Adrenal gland (tissue), 9 donors: ENCODE measurements at regions not wholly inside any gene's neighbourhood (a gene's known extent, or its start where the extent isn't known, plus 50 kb on each side); places are given as distances from the start of the nearest gene placed in this dataset.
"Not testable (repeated sequence)": the region's sequence is repeated elsewhere in the genome, so short reads cannot be mapped to it uniquely, and the experiment has no call there.

Experiments
- DNase-seq, 7 donors: peaks; one replicate each; pipeline ENCODE4 v3.0.0-alpha.2; 2019 to 2020
- H3K27ac ChIP-seq, 5 donors: fragments of 200-600 bp; sonication (generic) in 4 of 5; 1 replicate in 3 of 5; 2 replicates in 2 of 5; pipeline versions ENCODE4 v1.5.1 to v1.8.0; 2016 to 2020; ENCODE audit warnings: mild to moderate bottlenecking in 1 of 5
- H3K27me3 ChIP-seq: fragments of 200-600 bp; 2 replicates; pipeline ENCODE4 v1.8.0; 2021
- H3K36me3 ChIP-seq, 2 donors: fragments of 200-600 bp; replicated peaks in 1 of 2; 1 replicate in 1 of 2; 2 replicates in 1 of 2; pipeline versions ENCODE4 v1.5.1 to v1.8.0; 2018 to 2022
- H3K4me1 ChIP-seq, 2 donors: fragments of 200-600 bp; replicated peaks in 1 of 2; 1 replicate in 1 of 2; 2 replicates in 1 of 2; pipeline versions ENCODE4 v1.5.1 to v1.8.0; 2018 to 2021
- H3K4me3 ChIP-seq, 4 donors: fragments of 200-600 bp; sonication (generic) in 3 of 4; one replicate each; pipeline ENCODE4 v1.5.1; 2016 to 2018
- H3K9me3 ChIP-seq, 3 donors: fragments of 200-600 bp; sonication (generic) in 1 of 3; replicated peaks in 1 of 3; 1 replicate in 2 of 3; 2 replicates in 1 of 3; pipeline versions ENCODE4 v1.5.1 to v1.8.0; 2016 to 2021
- POLR2A ChIP-seq, 2 donors: fragments of 450-650 bp; IDR thresholded peaks; one replicate each; pipeline ENCODE4 v1.6.1; 2017; ENCODE audit warnings: antibody characterized with exemption in 2 of 2, mild to moderate bottlenecking in 2 of 2, moderate library complexity in 1 of 2
- WGBS, 4 donors: extraction: QIAGEN DNeasy Blood & Tissue Kit in 2 of 4; methylation state at CpG; one replicate each; pipeline versions ENCODE4 v1.1.5 to v1.1.7; 2013 to 2017; 5-methylcytosine and 5-hydroxymethylcytosine counted together
- intact Hi-C, 2 donors: fragments of 100-400 bp; cut with DNase I; formaldehyde crosslinking; loops; one replicate each; pipeline versions ENCODE4 v1.14.1 to v1.15.0; 2022 to 2023
- TF ChIP-seq, protein P1 (sequence below), 6 experiments: fragments of 450-650 bp in 4 of 6; fragments of 200-600 bp in 2 of 6; sonication (generic) in 1 of 6; IDR thresholded peaks; 1 replicate in 5 of 6; 2 replicates in 1 of 6; pipeline versions ENCODE4 v1.5.1 to v1.8.0; 2016 to 2021; ENCODE audit warnings: antibody characterized with exemption in 6 of 6, mild to moderate bottlenecking in 2 of 6, moderate library complexity in 1 of 6
- donor health status: healthy with polysubstance abuse.
- donor health status: Bipolar disorder and iron deficiency.
- donor health status: DM: yes; HTN: yes; CAD: no.
- donor health status: DM: no; HTN: no; CAD: no.
- donor health status: DM: no; HTN: no; CAD: no.

DNA sequence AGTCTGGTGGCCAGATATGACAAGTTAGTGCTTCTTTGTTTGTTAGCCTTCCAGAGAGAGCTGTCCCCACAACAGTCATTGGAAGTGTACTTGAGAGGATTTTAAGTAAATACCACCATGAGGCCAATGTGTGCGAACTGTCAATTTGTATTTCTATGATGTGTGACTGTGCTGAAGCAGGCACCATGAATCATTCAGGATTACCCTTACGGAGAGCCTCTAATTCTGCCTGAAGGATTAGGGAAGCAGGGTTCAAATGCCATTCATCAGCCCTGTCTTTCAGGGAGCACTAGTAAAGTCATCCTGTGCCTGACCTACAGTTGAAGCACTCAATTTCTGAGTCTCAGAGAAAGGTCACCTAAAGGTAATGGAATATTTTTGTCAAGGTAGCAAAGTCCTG, 109.3 kb downstream of the GATA3 start:
- Histone ChIP-seq H3K27ac (no peak overlapping the region), H3K27me3 (no peaks in the 10 kb centered on the region), H3K36me3 (no peaks in the 10 kb centered on the region), H3K4me3 (no peak overlapping the region), H3K9me3 (peaks cover 0 to 6% (median 0%) of the 10 kb centered on the region in 3 donors), H3K4me1 (no peaks in the 10 kb centered on the region)
- intact Hi-C loops, result no loop called here
- WGBS, 4 donors, result 81 to 90% (median 82%) methylated on average over 2 of the region's 2 CpGs
- TF ChIP-seq, protein P1, sequence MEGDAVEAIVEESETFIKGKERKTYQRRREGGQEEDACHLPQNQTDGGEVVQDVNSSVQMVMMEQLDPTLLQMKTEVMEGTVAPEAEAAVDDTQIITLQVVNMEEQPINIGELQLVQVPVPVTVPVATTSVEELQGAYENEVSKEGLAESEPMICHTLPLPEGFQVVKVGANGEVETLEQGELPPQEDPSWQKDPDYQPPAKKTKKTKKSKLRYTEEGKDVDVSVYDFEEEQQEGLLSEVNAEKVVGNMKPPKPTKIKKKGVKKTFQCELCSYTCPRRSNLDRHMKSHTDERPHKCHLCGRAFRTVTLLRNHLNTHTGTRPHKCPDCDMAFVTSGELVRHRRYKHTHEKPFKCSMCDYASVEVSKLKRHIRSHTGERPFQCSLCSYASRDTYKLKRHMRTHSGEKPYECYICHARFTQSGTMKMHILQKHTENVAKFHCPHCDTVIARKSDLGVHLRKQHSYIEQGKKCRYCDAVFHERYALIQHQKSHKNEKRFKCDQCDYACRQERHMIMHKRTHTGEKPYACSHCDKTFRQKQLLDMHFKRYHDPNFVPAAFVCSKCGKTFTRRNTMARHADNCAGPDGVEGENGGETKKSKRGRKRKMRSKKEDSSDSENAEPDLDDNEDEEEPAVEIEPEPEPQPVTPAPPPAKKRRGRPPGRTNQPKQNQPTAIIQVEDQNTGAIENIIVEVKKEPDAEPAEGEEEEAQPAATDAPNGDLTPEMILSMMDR (IDR thresholded peaks at IDR 0.05), result no peak
- TF ChIP-seq POLR2A (IDR thresholded peaks at IDR 0.05), result no peak
- no peak for DNase-seq

DNA sequence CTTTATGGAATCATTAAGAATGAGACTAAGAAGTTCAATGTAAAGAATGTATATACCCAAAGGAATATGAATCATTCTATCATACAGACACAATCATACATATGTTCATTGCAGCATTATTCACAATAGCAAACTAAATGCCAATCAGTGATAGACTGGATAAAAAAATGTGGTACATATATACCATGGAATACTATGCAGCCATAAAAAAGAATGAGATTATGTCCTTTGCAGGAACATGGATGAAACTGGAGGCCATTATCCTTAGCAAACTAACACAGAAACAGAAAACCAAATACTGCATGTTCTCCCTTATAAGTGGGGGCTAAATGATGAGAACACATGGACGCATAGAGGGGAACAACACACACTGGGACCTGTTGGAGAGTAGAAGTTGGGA, 110.2 kb downstream of the GATA3 start:
- H3K36me3 ChIP-seq, intact Hi-C loops, H3K4me1 ChIP-seq, H3K27me3 ChIP-seq, H3K4me3 ChIP-seq, DNase-seq, H3K27ac ChIP-seq, H3K9me3 ChIP-seq: not testable (repeated sequence)
- WGBS, 4 donors, result 84 to 94% (median 89%) methylated on average over 1 of the region's 1 CpG

DNA sequence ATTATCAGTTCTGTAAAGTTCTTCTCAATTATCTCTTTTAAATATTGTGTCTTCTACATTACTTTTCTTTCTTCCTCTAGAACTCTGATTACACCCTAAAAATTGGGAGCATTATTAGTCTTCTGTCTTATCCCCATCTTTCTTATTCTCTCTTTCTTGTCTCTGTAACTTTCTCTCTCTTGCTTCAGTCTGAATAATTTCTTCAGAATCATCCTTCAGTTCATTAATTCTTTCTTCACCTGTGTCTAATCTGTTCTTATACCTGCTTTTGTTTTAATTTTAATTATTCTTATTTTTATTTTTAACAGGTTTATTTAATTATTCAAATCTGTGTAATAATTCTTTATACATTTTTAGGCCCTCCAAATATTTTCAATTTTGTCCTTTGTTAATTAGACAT, 114.3 kb downstream of the GATA3 start:
- intact Hi-C loops, result no loop called here
- DNase-seq, result no peak
- Histone ChIP-seq H3K27me3 (no peaks in the 10 kb centered on the region), H3K36me3 (no peaks in the 10 kb centered on the region), H3K4me1 (no peaks in the 10 kb centered on the region), H3K9me3 (peaks cover 0 to 6% (median 0%) of the 10 kb centered on the region in 3 donors), H3K27ac (no peak overlapping the region), H3K4me3 (no peak overlapping the region)
- no peak for TF ChIP-seq POLR2A (IDR thresholded peaks at IDR 0.05)
- TF ChIP-seq, protein P1 (IDR thresholded peaks at IDR 0.05), result no peak

DNA sequence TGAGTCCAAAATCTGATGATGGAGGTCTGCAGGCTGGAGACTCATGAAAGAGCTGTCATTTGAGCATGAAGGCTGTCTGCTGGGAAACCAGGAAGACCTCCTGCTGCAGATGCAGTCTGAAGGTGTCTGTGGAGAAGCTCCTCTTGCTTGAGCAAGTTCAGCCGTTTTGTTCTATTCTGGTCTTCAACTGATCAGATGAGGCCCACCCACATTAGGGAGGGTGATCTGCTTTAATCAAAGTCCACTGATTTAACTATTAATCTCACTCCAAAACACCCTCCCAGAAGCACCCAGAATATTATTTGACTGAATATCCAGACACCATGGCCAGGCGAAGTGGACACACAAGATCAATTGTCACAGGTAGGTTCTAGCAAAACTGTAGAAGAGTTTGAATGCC, 116.5 kb downstream of the GATA3 start:
- no peak for TF ChIP-seq POLR2A (IDR thresholded peaks at IDR 0.05)
- TF ChIP-seq, protein P1 (IDR thresholded peaks at IDR 0.05), result no peak

DNA sequence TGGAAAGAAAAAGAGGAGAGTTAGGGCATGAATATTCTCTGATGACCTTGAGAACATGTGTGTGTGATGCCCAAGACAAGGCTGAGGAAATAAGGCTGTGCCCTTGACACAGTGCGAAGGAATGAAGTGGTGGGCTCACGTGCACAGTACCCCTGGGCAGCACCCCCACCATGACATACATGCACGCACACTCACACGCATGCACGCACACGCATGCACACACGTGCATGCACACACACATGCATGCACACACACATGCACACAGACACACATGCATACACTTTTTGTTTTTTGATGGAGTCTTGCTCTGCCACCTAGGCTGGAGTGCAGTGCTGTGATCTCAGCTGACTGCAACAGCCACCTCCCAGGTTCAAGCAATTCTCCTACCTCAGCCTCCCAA, 118.1 kb downstream of the GATA3 start:
- H3K9me3 ChIP-seq, result peaks cover 0 to 6% (median 0%) of the 10 kb centered on the region in 3 donors
- H3K4me3 ChIP-seq, result no peak overlapping the region
- TF ChIP-seq, protein P1 (IDR thresholded peaks at IDR 0.05), result no peak
- TF ChIP-seq POLR2A (IDR thresholded peaks at IDR 0.05), result no peak
- DNase-seq, result no peak
- H3K27ac ChIP-seq, result no peak overlapping the region
- H3K27me3 ChIP-seq, result no peaks in the 10 kb centered on the region
- no peaks in the 10 kb centered on the region for H3K4me1 ChIP-seq
- 70 to 86% (median 82%) methylated on average over 7 of the region's 7 CpGs for WGBS, 4 donors
- intact Hi-C loops, result no loop called here
- H3K36me3 ChIP-seq, result no peaks in the 10 kb centered on the region

More for the DNA sequence above, 116.5 kb downstream of the GATA3 start:
- Histone ChIP-seq H3K36me3 (no peaks in the 10 kb centered on the region), H3K27ac (no peak overlapping the region), H3K27me3 (no peaks in the 10 kb centered on the region), H3K9me3 (peaks cover 0 to 6% (median 0%) of the 10 kb centered on the region in 3 donors), H3K4me1 (no peaks in the 10 kb centered on the region), H3K4me3 (no peak overlapping the region)
- DNase-seq, result no peak
- WGBS, 4 donors, result 79 to 89% (median 84%) methylated on average over 2 of the region's 2 CpGs
- intact Hi-C loops, result no loop called here
